Karpas-422 (cell line): ENCODE measurements at regions not wholly inside any gene's neighbourhood (a gene's known extent, or its start where the extent isn't known, plus 50 kb on each side); places are given as distances from the start of the nearest gene placed in this dataset.

ENCODE experiments used
- DNase-seq: peaks from one replicate; pipeline ENCODE4 v3.0.0-alpha.2; 2015
- H2AFZ ChIP-seq: fragments of 200-600 bp; sonication (generic); 2 replicates; pipeline ENCODE4 v1.6.1; 2014; ENCODE audit warnings: antibody characterized with exemption, low read length, mixed read lengths
- H3K27ac ChIP-seq: fragments of 200-600 bp; sonication (generic); 2 replicates; pipeline ENCODE4 v1.5.1; 2014; ENCODE audit warnings: mild to moderate bottlenecking, low read length, moderate library complexity
- H3K27me3 ChIP-seq: fragments of 200-600 bp; sonication (generic); 2 replicates; pipeline ENCODE4 v1.6.1; 2014; ENCODE audit warnings: low read length, mixed read lengths
- H3K36me3 ChIP-seq: fragments of 200-600 bp; sonication (generic); 2 replicates; pipeline ENCODE4 v1.6.1; 2014; ENCODE audit warnings: low read length, mixed read lengths; ENCODE audit not compliant: insufficient read depth
- H3K4me1 ChIP-seq: fragments of 200-600 bp; sonication (generic); 2 replicates; pipeline ENCODE4 v1.6.1; 2014; ENCODE audit warnings: mild to moderate bottlenecking, low read length, mixed read lengths
- H3K4me2 ChIP-seq: fragments of 200-600 bp; sonication (generic); 2 replicates; pipeline ENCODE4 v1.6.1; 2014; ENCODE audit warnings: low read length, low read depth, mild to moderate bottlenecking; ENCODE audit not compliant: poor library complexity, severe bottlenecking
- H3K4me3 ChIP-seq: fragments of 200-600 bp; sonication (generic); 2 replicates; pipeline ENCODE4 v1.5.1; 2014; ENCODE audit warnings: mild to moderate bottlenecking, antibody characterized with exemption, low read length, mixed read lengths
- H3K79me2 ChIP-seq: fragments of 200-600 bp; sonication (generic); 2 replicates; pipeline ENCODE4 v1.6.1; 2014; ENCODE audit warnings: mild to moderate bottlenecking, low read length, mixed read lengths
- H3K9ac ChIP-seq: fragments of 200-600 bp; sonication (generic); 2 replicates; pipeline ENCODE4 v1.6.0; 2014; ENCODE audit warnings: low read length
- H3K9me2 ChIP-seq: fragments of 200-600 bp; sonication (generic), shearing (Covaris generic); replicated peaks from 2 replicates; pipeline ENCODE4 v1.6.0; 2014; ENCODE audit warnings: mild to moderate bottlenecking, low read length, moderate library complexity; ENCODE audit not compliant: insufficient read depth
- H3K9me3 ChIP-seq: fragments of 300-700, 200-600 bp; sonication (generic); 2 replicates; pipeline ENCODE4 v1.6.1; 2014; ENCODE audit warnings: low read length, mixed read lengths
- H4K20me1 ChIP-seq: fragments of 200-600 bp; sonication (generic); 2 replicates; pipeline ENCODE4 v1.6.1; 2014; ENCODE audit warnings: mild to moderate bottlenecking, antibody characterized with exemption, low read length, low read depth; ENCODE audit not compliant: insufficient read depth

- no peaks in the 10 kb centered on the region for H3K4me1 ChIP-seq
- no peaks in the 10 kb centered on the region for H3K79me2 ChIP-seq
- no peak overlapping the region for H2AFZ ChIP-seq
- H3K9me2 ChIP-seq: no peaks in the 10 kb centered on the region
- H4K20me1 ChIP-seq: no peaks in the 10 kb centered on the region
- no peak overlapping the region for H3K9ac ChIP-seq
- H3K27ac ChIP-seq: no peak overlapping the region
- H3K9me3 ChIP-seq: no peaks in the 10 kb centered on the region
- H3K4me2 ChIP-seq: no peak overlapping the region
- no peaks in the 10 kb centered on the region for H3K27me3 ChIP-seq
- H3K4me3 ChIP-seq: no peak overlapping the region
- DNase-seq: peak; percentile 62
- H3K36me3 ChIP-seq: no peaks in the 10 kb centered on the region
Measured at GRCh38 chr3:152961323-152961722, 126.4 kb downstream of the P2RY1 start.

DNA sequence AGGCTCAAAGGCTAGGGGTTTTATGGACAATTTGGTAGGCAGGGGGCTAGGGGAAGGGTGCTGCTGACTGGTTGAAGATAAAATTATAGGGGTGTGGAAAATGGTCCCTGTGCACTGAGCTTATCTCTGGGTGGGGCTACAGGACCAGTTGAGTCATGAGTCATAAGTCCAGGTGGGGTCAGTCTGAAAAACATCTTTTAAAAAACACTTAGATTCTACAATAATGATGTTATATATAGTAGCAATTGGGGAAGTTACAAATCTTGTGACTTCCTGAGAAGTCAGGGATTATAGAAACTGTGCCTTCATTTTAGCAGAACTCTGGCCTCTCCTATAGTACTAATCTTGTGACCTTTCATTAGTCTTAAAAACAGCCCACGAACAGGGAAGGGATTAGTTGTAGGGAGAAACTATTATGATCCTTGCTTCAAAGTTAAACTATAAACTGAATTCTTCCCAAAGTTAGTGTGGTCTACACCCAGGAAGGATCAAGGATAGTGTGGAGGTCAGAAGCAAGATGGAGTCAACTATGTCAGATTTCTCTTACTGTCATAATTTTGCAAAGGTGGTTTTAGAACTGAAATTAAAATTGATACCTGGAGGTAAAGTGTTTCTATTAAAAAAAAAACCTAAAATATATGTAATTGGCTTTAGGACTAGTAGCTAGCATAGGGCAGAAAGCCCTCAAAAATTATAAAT lies 130.1 kb downstream of the P2RY1 start:
- H3K27me3 ChIP-seq: no peaks in the 10 kb centered on the region
- no peaks in the 10 kb centered on the region for H3K9me3 ChIP-seq
- no peaks in the 10 kb centered on the region for H3K4me1 ChIP-seq
- no peaks in the 10 kb centered on the region for H3K9me2 ChIP-seq
- no peak overlapping the region for H3K9ac ChIP-seq
- no peak for DNase-seq
- H3K27ac ChIP-seq: no peak overlapping the region
- no peak overlapping the region for H2AFZ ChIP-seq
- no peaks in the 10 kb centered on the region for H3K36me3 ChIP-seq
- no peaks in the 10 kb centered on the region for H4K20me1 ChIP-seq
- H3K4me3 ChIP-seq: no peak overlapping the region
- H3K79me2 ChIP-seq: no peaks in the 10 kb centered on the region
- no peak overlapping the region for H3K4me2 ChIP-seq

GRCh38 chr3:152968388-152969024 lies 133.6 kb downstream of the P2RY1 start:
- no peak overlapping the region for H3K4me2 ChIP-seq
- no peaks in the 10 kb centered on the region for H3K4me1 ChIP-seq
- no peaks in the 10 kb centered on the region for H3K9me3 ChIP-seq
- H2AFZ ChIP-seq: no peak overlapping the region
- H3K9ac ChIP-seq: no peak overlapping the region
- no peak overlapping the region for H3K4me3 ChIP-seq
- no peaks in the 10 kb centered on the region for H3K79me2 ChIP-seq
- no peak overlapping the region for H3K27ac ChIP-seq
- H3K27me3 ChIP-seq: no peaks in the 10 kb centered on the region
- H4K20me1 ChIP-seq: no peaks in the 10 kb centered on the region
- no peaks in the 10 kb centered on the region for H3K9me2 ChIP-seq
- H3K36me3 ChIP-seq: no peaks in the 10 kb centered on the region
- no peak for DNase-seq

- H3K4me3 ChIP-seq: no peak overlapping the region
- H3K27ac ChIP-seq: no peak overlapping the region
- H3K36me3 ChIP-seq: no peaks in the 10 kb centered on the region
- no peaks in the 10 kb centered on the region for H4K20me1 ChIP-seq
- H3K9me3 ChIP-seq: no peaks in the 10 kb centered on the region
- H3K9me2 ChIP-seq: no peaks in the 10 kb centered on the region
- H3K4me2 ChIP-seq: no peak overlapping the region
- no peak overlapping the region for H2AFZ ChIP-seq
- DNase-seq: no peak
- H3K9ac ChIP-seq: no peak overlapping the region
- no peaks in the 10 kb centered on the region for H3K27me3 ChIP-seq
- H3K4me1 ChIP-seq: no peaks in the 10 kb centered on the region
- no peaks in the 10 kb centered on the region for H3K79me2 ChIP-seq
Measured at GRCh38 chr3:152969557-152970300, 134.8 kb downstream of the P2RY1 start.

GRCh38 chr3:152970851-152971250 lies 135.9 kb downstream of the P2RY1 start:
- H3K4me1 ChIP-seq: no peaks in the 10 kb centered on the region
- H2AFZ ChIP-seq: no peak overlapping the region
- H3K9ac ChIP-seq: no peak overlapping the region
- H3K27me3 ChIP-seq: no peaks in the 10 kb centered on the region
- H3K79me2 ChIP-seq: no peaks in the 10 kb centered on the region
- no peaks in the 10 kb centered on the region for H3K36me3 ChIP-seq
- H3K9me3 ChIP-seq: no peaks in the 10 kb centered on the region
- no peaks in the 10 kb centered on the region for H3K9me2 ChIP-seq
- no peaks in the 10 kb centered on the region for H4K20me1 ChIP-seq
- H3K4me2 ChIP-seq: no peak overlapping the region
- H3K27ac ChIP-seq: no peak overlapping the region
- H3K4me3 ChIP-seq: no peak overlapping the region
- DNase-seq: no peak

DNA sequence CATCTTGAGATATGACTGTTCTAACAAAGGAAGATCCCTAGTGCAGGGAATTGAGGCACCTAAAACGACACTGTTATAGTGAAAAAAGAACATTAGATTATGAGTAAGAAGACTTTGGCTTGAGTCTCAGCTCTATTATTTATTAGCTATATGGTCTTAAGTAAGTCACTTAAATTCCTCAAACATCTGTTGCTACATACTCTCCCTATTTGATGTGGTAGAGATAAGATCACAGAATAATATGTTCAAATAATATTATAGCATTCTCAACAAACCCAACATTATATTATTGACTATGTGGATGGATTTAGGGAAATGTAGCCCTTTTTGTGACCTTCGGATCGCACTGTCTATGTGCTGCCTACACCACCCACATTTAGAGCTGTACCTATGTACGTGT lies 136.9 kb downstream of the P2RY1 start:
- no peak overlapping the region for H2AFZ ChIP-seq
- no peaks in the 10 kb centered on the region for H3K36me3 ChIP-seq
- H3K27ac ChIP-seq: no peak overlapping the region
- H3K79me2 ChIP-seq: no peaks in the 10 kb centered on the region
- DNase-seq: no peak
- no peak overlapping the region for H3K9ac ChIP-seq
- no peaks in the 10 kb centered on the region for H3K4me1 ChIP-seq
- H3K27me3 ChIP-seq: no peaks in the 10 kb centered on the region
- no peaks in the 10 kb centered on the region for H4K20me1 ChIP-seq
- no peak overlapping the region for H3K4me2 ChIP-seq
- no peaks in the 10 kb centered on the region for H3K9me3 ChIP-seq
- H3K4me3 ChIP-seq: no peak overlapping the region
- no peaks in the 10 kb centered on the region for H3K9me2 ChIP-seq

GRCh38 chr3:152973575-152973974 lies 138.6 kb downstream of the P2RY1 start:
- H3K4me2 ChIP-seq: no peak overlapping the region
- no peak overlapping the region for H3K9ac ChIP-seq
- no peak overlapping the region for H3K4me3 ChIP-seq
- H3K4me1 ChIP-seq: no peaks in the 10 kb centered on the region
- H3K9me3 ChIP-seq: no peaks in the 10 kb centered on the region
- H3K79me2 ChIP-seq: no peaks in the 10 kb centered on the region
- H3K27ac ChIP-seq: no peak overlapping the region
- H3K27me3 ChIP-seq: no peaks in the 10 kb centered on the region
- no peaks in the 10 kb centered on the region for H4K20me1 ChIP-seq
- no peak for DNase-seq
- no peak overlapping the region for H2AFZ ChIP-seq
- H3K36me3 ChIP-seq: no peaks in the 10 kb centered on the region
- no peaks in the 10 kb centered on the region for H3K9me2 ChIP-seq

- DNase-seq: no peak
- Histone ChIP-seq H3K79me2 (no peaks in the 10 kb centered on the region), H2AFZ (no peak overlapping the region), H3K9me3 (no peaks in the 10 kb centered on the region), H3K36me3 (no peaks in the 10 kb centered on the region), H3K4me2 (no peak overlapping the region), H3K4me1 (no peaks in the 10 kb centered on the region), H3K27me3 (no peaks in the 10 kb centered on the region), H3K27ac (no peak overlapping the region), H3K9me2 (no peaks in the 10 kb centered on the region), H3K4me3 (no peak overlapping the region), H3K9ac (no peak overlapping the region), H4K20me1 (no peaks in the 10 kb centered on the region)
Measured at GRCh38 chr3:152976239-152976638, 141.3 kb downstream of the P2RY1 start.
